M059J (cell line): ENCODE measurements at regions not wholly inside any gene's neighbourhood (a gene's known extent, or its start where the extent isn't known, plus 50 kb on each side); places are given as distances from the start of the nearest gene placed in this dataset.

ENCODE experiments used
- DNase-seq: peaks from one replicate; pipeline ENCODE4 v3.0.0-alpha.2; 2012; ENCODE audit warnings: low read depth

GRCh38 chrX:20432746-20433387 is 166.2 kb upstream of the RPS6KA3 start:
- DNase-seq, result peak; percentile 1

- peak; percentile 78 for DNase-seq
Measured at GRCh38 chrX:20432048-20432447, 165.3 kb upstream of the RPS6KA3 start.

- peak; percentile 3 for DNase-seq
Measured at GRCh38 chrX:20431486-20431885, 164.8 kb upstream of the RPS6KA3 start.

GRCh38 chrX:20427173-20427770 is 160.6 kb upstream of the RPS6KA3 start:
- peak; percentile 4 for DNase-seq

- no peak for DNase-seq
Measured at GRCh38 chrX:20421697-20422096, 155.0 kb upstream of the RPS6KA3 start.

GRCh38 chrX:20421275-20421674 is 154.6 kb upstream of the RPS6KA3 start:
- no peak for DNase-seq

- no peak for DNase-seq
Measured at GRCh38 chrX:20420058-20420457, 153.3 kb upstream of the RPS6KA3 start.

- DNase-seq, result no peak
Measured at GRCh38 chrX:20418379-20419150, 151.9 kb upstream of the RPS6KA3 start.

GRCh38 chrX:20414762-20415445 is 148.2 kb upstream of the RPS6KA3 start:
- peak; percentile 40 for DNase-seq

GRCh38 chrX:20414066-20414465 is 147.4 kb upstream of the RPS6KA3 start:
- DNase-seq, result no peak

GRCh38 chrX:20412871-20413486 is 146.3 kb upstream of the RPS6KA3 start:
- DNase-seq, result no peak

GRCh38 chrX:20410540-20410939 is 143.8 kb upstream of the RPS6KA3 start:
- DNase-seq, result no peak

GRCh38 chrX:20409991-20410390 is 143.3 kb upstream of the RPS6KA3 start:
- no peak for DNase-seq

GRCh38 chrX:20402956-20403355 is 136.2 kb upstream of the RPS6KA3 start:
- no peak for DNase-seq

- no peak for DNase-seq
Measured at GRCh38 chrX:20399728-20400414, 133.2 kb upstream of the RPS6KA3 start.

GRCh38 chrX:20397587-20397986 is 130.9 kb upstream of the RPS6KA3 start:
- DNase-seq, result no peak

- no peak for DNase-seq
Measured at GRCh38 chrX:20394451-20394850, 127.7 kb upstream of the RPS6KA3 start.

GRCh38 chrX:20393944-20394343 is 127.2 kb upstream of the RPS6KA3 start:
- no peak for DNase-seq

- DNase-seq, result peak; percentile 41
Measured at GRCh38 chrX:20388594-20388993, 121.9 kb upstream of the RPS6KA3 start.

GRCh38 chrX:20383477-20383876 is 116.8 kb upstream of the RPS6KA3 start:
- DNase-seq, result no peak

- DNase-seq, result peak; percentile 37
Measured at GRCh38 chrX:20382518-20383297, 116.0 kb upstream of the RPS6KA3 start.
